A549 (cell line): ENCODE measurements at regions not wholly inside any gene's neighbourhood (a gene's known extent, or its start where the extent isn't known, plus 50 kb on each side); places are given as distances from the start of the nearest gene placed in this dataset.
"Not testable (repeated sequence)": the region's sequence is repeated elsewhere in the genome, so short reads cannot be mapped to it uniquely, and the experiment has no call there.

Source experiments
- ATAC-seq, 2 experiments: fragments of 200-7000 bp in 1 of 2; fragments of >200 bp in 1 of 2; cut with Nextera tagmentation in 1 of 2; cut with Tn5 transposase in 1 of 2; 3 replicates each; pipeline versions ENCODE4 v1.8.0 to v1.9.1; 2018 to 2020; ENCODE audit warnings: mild to moderate bottlenecking in 1 of 2, moderate library complexity in 1 of 2
- CTCF ChIA-PET: fragments of 300-600 bp; sonication (Branson Sonifier 250); formaldehyde crosslinking; extraction: SDS; loops from one replicate; lab custom pipeline; 2021; ENCODE audit warnings: antibody characterized with exemption, inconsistent platforms; lab: Yijun Ruan, JAX
- POLR2A ChIA-PET: fragments of 350-600 bp; formaldehyde crosslinking; extraction: SDS; loops from one replicate; lab custom pipeline; 2021; ENCODE audit warnings: antibody characterized with exemption, inconsistent platforms; lab: Yijun Ruan, JAX
- DNase-seq, 2 experiments: peaks; one replicate each; pipeline versions ENCODE4 v3.0.0 to v3.0.0-alpha.2; 2011 to 2016; ENCODE audit warnings: low read depth in 1 of 2, low spot score in 1 of 2
- FAIRE-seq: peaks from 2 replicates; lab custom pipeline; 2011; peaks lifted over from hg19 to GRCh38; lab: Jason Lieb, UNC
- H3K27ac ChIP-seq, 2 experiments: fragments of >200 bp; sonication (Bioruptor Twin); formaldehyde crosslinking; 3 replicates each; pipeline ENCODE4 v1.5.1; 2016 to 2017
- H3K4me1 ChIP-seq: fragments of >200 bp; sonication (Bioruptor Twin); formaldehyde crosslinking; 3 replicates; pipeline ENCODE4 v1.6.1; 2016
- H3K4me2 ChIP-seq: fragments of >200 bp; sonication (Bioruptor Twin); formaldehyde crosslinking; 3 replicates; pipeline ENCODE4 v1.6.1; 2016
- H3K4me3 ChIP-seq: fragments of >200 bp; sonication (Bioruptor Twin); formaldehyde crosslinking; 3 replicates; pipeline ENCODE4 v1.5.1; 2016
- H3K9me3 ChIP-seq: fragments of >200 bp; sonication (Bioruptor Twin); formaldehyde crosslinking; 3 replicates; pipeline ENCODE4 v1.6.1; 2016
- HDAC2 ChIP-seq: fragments of 200-600 bp; sonication (generic); IDR thresholded peaks from 2 replicates; pipeline ENCODE4 v1.6.1; 2016
- KDM1A ChIP-seq: fragments of 200-600 bp; sonication (generic); IDR thresholded peaks from 2 replicates; pipeline ENCODE4 v1.6.1; 2016; ENCODE audit warnings: low read depth, mild to moderate bottlenecking
- RAD21 ChIP-seq, 2 experiments: fragments of >200 bp in 1 of 2; sonication (Bioruptor Twin) in 1 of 2; formaldehyde crosslinking in 1 of 2; IDR thresholded peaks in 1 of 2; conservative IDR thresholded peaks in 1 of 2; 2 replicates in 1 of 2; 3 replicates in 1 of 2; pipeline ENCODE4 v1.6.1; 2012 to 2018; ENCODE audit warnings: inconsistent platforms in 1 of 2
- RCOR1 ChIP-seq: fragments of 150-350 bp; IDR thresholded peaks from 2 replicates; pipeline ENCODE4 v1.6.1; 2014; ENCODE audit warnings: antibody characterized with exemption, low read length, low read depth
- SMC3 ChIP-seq: fragments of >200 bp; sonication (Bioruptor Twin); formaldehyde crosslinking; IDR thresholded peaks from 3 replicates; pipeline ENCODE4 v1.6.1; 2018; ENCODE audit warnings: inconsistent platforms
- WGBS: methylation state at CpG from one replicate; pipeline ENCODE4 v1.1.6; 2017; ENCODE audit errors: missing lambda C conversion rate; 5-methylcytosine and 5-hydroxymethylcytosine counted together
- TF ChIP-seq, protein P1 (sequence below): fragments of >200 bp; sonication (Bioruptor Twin); formaldehyde crosslinking; IDR thresholded peaks from 3 replicates; pipeline ENCODE4 v1.5.1; 2016

DNA sequence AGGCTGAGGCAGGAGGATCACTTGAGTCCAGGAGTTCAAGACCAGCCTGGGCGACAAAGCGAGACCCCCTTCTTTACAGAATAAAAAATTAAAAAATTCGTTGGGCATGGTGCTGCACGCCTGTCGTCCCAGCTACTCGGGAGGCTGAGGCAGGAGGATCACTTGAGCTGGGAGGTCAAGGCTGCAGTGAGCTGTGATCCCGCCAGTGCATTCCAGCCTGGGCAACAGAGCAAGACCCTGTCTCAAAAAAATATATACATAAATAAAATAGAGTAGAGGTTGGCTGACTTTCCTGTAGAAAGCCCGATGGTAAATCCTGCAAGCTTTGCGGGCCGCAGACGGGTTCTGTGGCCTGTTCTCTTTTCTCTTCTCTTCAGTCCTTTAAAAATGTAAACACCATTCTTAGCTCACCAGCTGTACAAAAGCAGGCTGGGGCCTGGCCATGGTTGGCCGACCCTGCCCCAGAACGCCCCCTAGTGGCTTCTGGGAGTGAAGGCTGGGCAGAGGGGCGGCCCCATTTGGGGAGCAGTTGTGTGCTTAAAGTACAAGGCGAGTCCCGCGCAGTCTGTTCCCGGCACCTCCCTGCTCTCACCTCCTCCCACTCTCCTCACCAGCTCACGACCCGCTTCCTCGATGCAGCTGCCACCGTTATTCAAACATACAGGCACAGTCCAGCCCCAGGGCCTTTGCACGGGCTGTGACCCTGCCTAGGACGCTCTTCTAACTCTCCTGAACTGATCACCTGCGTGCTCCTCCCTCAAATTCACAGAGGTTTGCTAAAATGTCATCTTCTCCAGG lies 109.5 kb downstream of the CRLF3 start:
- H3K4me2 ChIP-seq, H3K9me3 ChIP-seq, POLR2A ChIA-PET, FAIRE-seq, H3K27ac ChIP-seq, H3K4me3 ChIP-seq, H3K4me1 ChIP-seq: not testable (repeated sequence)
- DNase-seq = peak; percentile 28 to 71
- TF ChIP-seq RAD21 (conservative IDR thresholded peaks at IDR 0.05 in 1 of 2, IDR thresholded peaks at IDR 0.05 in 1 of 2) = peak; percentile 68 to 75
- TF ChIP-seq HDAC2 = peak; percentile 68; the same call in 1 of the 2 replicates
- TF ChIP-seq KDM1A = peak; percentile 86
- TF ChIP-seq, protein P1, sequence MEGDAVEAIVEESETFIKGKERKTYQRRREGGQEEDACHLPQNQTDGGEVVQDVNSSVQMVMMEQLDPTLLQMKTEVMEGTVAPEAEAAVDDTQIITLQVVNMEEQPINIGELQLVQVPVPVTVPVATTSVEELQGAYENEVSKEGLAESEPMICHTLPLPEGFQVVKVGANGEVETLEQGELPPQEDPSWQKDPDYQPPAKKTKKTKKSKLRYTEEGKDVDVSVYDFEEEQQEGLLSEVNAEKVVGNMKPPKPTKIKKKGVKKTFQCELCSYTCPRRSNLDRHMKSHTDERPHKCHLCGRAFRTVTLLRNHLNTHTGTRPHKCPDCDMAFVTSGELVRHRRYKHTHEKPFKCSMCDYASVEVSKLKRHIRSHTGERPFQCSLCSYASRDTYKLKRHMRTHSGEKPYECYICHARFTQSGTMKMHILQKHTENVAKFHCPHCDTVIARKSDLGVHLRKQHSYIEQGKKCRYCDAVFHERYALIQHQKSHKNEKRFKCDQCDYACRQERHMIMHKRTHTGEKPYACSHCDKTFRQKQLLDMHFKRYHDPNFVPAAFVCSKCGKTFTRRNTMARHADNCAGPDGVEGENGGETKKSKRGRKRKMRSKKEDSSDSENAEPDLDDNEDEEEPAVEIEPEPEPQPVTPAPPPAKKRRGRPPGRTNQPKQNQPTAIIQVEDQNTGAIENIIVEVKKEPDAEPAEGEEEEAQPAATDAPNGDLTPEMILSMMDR = peak; percentile 82
- 0 out of 2 replicates have a peak, but pooled peaks have one; percentile 18 for TF ChIP-seq RCOR1
- TF ChIP-seq SMC3 = peak; percentile 69
- 64% methylated on average over 25 of the region's 25 CpGs for WGBS
- CTCF ChIA-PET = interaction anchor here (0.6 to 8.1 kb wide), 28 partner anchors 9 to 935 kb away, joined by 3 to 79 read pairs (median 3); partner anchors contain the start of gene GOSR1
- ATAC-seq = peak; percentile 64 to 89

DNA sequence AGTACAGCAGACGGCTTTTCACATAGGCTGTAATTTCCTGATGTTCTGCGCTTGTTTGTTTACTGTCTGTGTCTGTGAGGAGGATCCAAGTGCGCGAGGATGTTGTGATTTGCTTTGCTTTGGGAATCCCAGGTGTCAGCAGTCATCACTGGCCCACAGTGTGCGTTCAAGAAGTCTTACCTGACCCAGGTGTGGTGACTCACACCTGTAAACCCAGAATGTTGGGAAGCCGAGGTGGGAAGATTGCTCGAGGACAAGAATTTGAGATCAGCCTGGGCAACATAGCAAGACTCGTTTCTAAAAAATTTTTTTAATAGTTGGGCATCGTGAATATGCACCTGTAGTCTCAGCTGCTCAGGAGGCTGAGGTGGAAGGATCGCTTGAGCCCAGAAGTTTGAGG lies 110.7 kb downstream of the CRLF3 start:
- POLR2A ChIA-PET, H3K9me3 ChIP-seq, H3K4me3 ChIP-seq, H3K4me2 ChIP-seq, H3K4me1 ChIP-seq, H3K27ac ChIP-seq, ATAC-seq, FAIRE-seq, DNase-seq: not testable (repeated sequence)
- CTCF ChIA-PET = interaction anchor here (0.6 to 8.1 kb wide), 8 partner anchors 15 to 374 kb away, joined by 3 to 79 read pairs (median 3); no protein-coding TSS in a partner anchor
- WGBS = 63% methylated on average over 10 of the region's 10 CpGs

DNA sequence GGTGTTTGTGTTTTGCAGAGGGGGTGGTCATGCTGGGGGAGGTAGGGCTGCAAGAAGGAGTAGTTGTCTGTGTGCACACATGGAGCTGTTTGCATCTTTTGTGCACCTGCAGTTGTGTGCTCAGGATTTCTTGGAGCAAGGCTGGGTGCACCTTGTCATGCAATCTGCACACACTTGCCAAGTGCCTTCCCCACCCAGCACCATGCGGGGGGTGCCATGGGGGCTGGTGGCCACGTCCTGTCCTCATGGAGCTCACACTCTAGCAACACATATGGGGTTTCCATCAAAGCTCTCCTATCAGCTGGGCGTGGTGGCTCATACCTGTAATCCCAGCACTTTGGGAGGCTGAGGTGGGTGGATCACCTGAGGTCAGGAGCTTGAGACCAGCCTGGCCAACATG lies 111.6 kb downstream of the CRLF3 start:
- H3K4me2 ChIP-seq, H3K4me3 ChIP-seq, ATAC-seq, POLR2A ChIA-PET, H3K4me1 ChIP-seq, H3K27ac ChIP-seq, H3K9me3 ChIP-seq, FAIRE-seq, DNase-seq: not testable (repeated sequence)
- 86% methylated on average over 3 of the region's 3 CpGs for WGBS
- CTCF ChIA-PET = interaction anchor here (0.8 to 8.1 kb wide), 2 partner anchors 15 to 16 kb away, joined by 3 to 79 read pairs; no protein-coding TSS in a partner anchor

DNA sequence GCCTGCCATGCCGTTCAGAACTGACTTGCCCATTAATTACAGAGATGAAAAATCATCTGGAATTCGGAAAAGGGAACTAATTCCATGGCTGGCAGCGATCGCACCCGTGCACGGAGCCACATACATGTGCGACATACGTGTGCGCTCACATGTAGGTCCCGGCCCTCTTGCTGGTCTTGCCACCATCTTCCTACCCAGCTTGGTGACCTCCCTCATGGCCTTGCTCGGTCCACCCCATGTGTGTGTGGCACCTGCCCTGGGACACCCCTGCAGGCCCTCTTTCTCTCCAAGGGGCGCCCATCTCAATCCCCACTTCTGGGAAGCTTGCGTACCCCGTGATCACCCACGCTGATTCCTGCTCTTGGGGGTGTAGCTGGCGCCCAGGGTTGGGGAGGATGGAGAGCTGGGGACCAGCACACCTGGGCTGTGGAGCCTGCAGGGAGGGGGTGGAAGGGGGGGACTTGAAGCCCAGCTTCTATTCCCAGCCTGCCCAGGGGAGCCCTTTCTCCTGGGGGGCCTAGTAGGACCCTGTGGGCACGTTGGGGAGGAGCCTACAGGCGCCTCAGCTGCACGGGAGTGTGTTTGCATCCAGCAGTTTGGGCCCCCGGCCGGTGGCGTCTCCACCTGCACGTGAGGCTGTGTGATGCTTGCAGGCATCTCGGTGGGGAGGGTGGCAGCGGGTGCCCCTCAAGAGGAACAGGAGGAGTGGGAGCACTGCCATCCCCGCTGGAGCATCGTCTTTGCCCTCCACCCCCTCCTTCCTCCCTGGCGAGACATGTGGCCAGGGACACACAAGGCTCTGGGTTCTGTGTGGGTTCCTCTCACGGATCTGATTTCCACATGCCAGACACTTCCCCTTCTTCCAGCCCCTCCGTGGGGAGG lies 112.6 kb downstream of the CRLF3 start:
- H3K4me1 ChIP-seq, POLR2A ChIA-PET, H3K4me3 ChIP-seq, ATAC-seq, H3K4me2 ChIP-seq, DNase-seq, H3K27ac ChIP-seq, FAIRE-seq, H3K9me3 ChIP-seq: not testable (repeated sequence)
- CTCF ChIA-PET = interaction anchor here (1.3 to 8.1 kb wide), 2 partner anchors 17 to 234 kb away, joined by 3 to 79 read pairs; partner anchors contain the start of gene GOSR1
- WGBS = 89% methylated on average over 22 of the region's 30 CpGs

DNA sequence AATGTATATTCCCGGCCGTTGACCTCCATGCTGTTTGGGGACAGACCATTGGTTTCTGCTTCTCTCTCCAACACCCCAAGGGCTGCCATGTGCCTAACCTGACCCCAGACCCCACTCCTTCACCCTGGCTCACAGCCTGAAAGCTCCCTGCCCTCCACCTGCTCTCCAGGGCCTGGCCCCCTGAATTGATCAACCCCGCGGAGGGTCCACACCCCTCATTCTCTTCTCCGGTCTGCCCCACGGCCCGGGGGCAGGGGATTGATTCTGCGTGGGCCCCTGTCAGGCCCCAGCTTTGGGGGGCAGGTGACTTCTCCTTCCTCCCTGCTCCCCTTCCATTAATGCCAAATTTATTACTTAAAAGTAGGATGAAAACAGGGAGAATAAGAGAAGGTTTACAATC lies 113.3 kb downstream of the CRLF3 start:
- CTCF ChIA-PET = interaction anchor here (1.3 kb wide), 1 partner anchor 234 kb away, joined by 3 read pairs; the partner anchor contains the start of gene GOSR1
- POLR2A ChIA-PET, H3K9me3 ChIP-seq, ATAC-seq, H3K4me3 ChIP-seq, H3K4me1 ChIP-seq, DNase-seq, FAIRE-seq: not testable (repeated sequence)
- WGBS = 97% methylated on average over 8 of the region's 8 CpGs
- peak overlapping the region in 1 of 2 experiments; percentile 97; a peak in 2 of 6 replicates for H3K27ac ChIP-seq
- H3K4me2 ChIP-seq = peak overlapping the region; percentile 94

DNA sequence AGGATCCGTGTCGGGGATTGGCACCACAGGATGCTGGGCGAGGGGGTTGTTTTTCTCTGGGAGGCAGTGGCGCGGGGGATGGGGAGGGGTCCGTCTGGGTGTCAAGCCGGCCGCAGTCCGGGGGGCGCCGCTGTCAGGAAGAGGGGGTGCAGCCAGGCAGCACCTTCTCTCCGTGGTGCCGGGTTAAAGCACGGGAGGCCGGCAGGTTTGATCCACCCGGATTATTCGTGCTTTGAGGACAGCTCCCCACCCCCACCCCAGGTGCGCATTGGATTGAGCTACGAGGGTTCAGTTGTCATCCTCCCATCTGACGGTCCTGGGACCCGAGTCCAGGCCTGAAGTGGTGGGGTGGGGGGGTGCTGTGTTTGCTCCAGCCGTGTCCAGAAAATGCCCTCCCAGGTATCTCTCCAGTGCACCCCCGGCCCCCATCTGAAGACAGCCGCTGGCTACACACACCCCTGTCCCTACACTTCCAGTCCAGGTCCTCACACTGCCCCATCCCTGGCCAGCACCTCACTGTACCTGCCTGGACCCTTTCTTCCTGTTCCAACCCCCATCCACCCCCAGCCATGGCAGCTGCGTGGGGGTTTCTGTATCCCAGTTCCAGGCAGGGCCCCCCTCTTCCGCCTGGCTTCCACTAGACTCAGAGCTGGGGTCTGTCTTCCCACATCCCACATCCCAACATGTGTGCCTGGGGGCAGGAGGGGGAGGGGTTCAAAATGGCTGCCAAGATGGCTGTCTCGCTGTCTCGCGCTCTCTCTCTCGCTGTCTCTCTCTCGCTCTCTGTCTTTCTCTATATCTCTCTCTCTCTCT lies 114.0 kb downstream of the CRLF3 start:
- Histone ChIP-seq H3K27ac (peak overlapping the region; percentile 91 to 97), H3K4me3 (peak overlapping the region; percentile 97), H3K4me2 (peak overlapping the region; percentile 94)
- FAIRE-seq, ATAC-seq, POLR2A ChIA-PET, DNase-seq, H3K9me3 ChIP-seq, H3K4me1 ChIP-seq: not testable (repeated sequence)
- 56% methylated on average over 16 of the region's 31 CpGs for WGBS
- CTCF ChIA-PET = interaction anchor here (1.3 to 2.3 kb wide), 3 partner anchors 9 to 233 kb away, joined by 3 to 8 read pairs (median 6); partner anchors contain the start of gene GOSR1
